GM12878 (cell line): ENCODE measurements at regions not wholly inside any gene's neighbourhood (a gene's known extent, or its start where the extent isn't known, plus 50 kb on each side); places are given as distances from the start of the nearest gene placed in this dataset.

Source experiments
- ATAC-seq: fragments of 200-7000 bp; cut with Tn5 transposase; 3 replicates; pipeline ENCODE4 v1.9.1; 2020; ENCODE audit warnings: mild to moderate bottlenecking, moderate library complexity
- BruUV-seq: library from RNA; stranded (reverse); fragments of 400-500 nt; replicated peaks from 2 replicates; lab custom pipeline; 2021; lab: Mats Ljungman, UMichigan
- CTCF ChIA-PET: fragments of 300-600 bp; sonication (Branson Sonifier 250); formaldehyde crosslinking; extraction: SDS; loops from one replicate; lab custom pipeline; 2021; ENCODE audit warnings: inconsistent platforms; lab: Yijun Ruan, JAX
- POLR2A ChIA-PET: fragments of 350-600 bp; formaldehyde crosslinking; extraction: SDS; loops from one replicate; lab custom pipeline; 2021; ENCODE audit warnings: inconsistent platforms; lab: Charles Lee
- RAD21 ChIA-PET: fragments of 300-600 bp; sonication (Branson Sonifier 250); formaldehyde crosslinking; loops from one replicate; lab custom pipeline; 2023; ENCODE audit warnings: antibody characterized with exemption; ENCODE audit not compliant: unreplicated experiment; lab: Charles Lee
- SMC1A ChIA-PET: fragments of 300-600 bp; sonication (Branson Sonifier 250); formaldehyde crosslinking; loops from one replicate; lab custom pipeline; 2023; ENCODE audit not compliant: unreplicated experiment, uncharacterized antibody; lab: Charles Lee
- DNase-seq: peaks from one replicate; pipeline ENCODE4 v3.0.0-alpha.2; 2011; ENCODE audit warnings: low read depth, low spot score
- FAIRE-seq: peaks from 3 replicates; lab custom pipeline; 2011; peaks lifted over from hg19 to GRCh38; lab: Jason Lieb, UNC
- H2AFZ ChIP-seq: 2 replicates; pipeline ENCODE4 v1.6.0; 2011; ENCODE audit warnings: low read depth, low read length, control low read depth; ENCODE audit not compliant: control insufficient read depth
- H3K27ac ChIP-seq: 2 replicates; pipeline ENCODE4 v1.5.1; 2011; ENCODE audit warnings: control low read depth; ENCODE audit not compliant: control insufficient read depth, insufficient read depth
- H3K27me3 ChIP-seq, 2 experiments: replicated peaks in 1 of 2; 2 replicates each; pipeline versions ENCODE4 v1.6.0 to v1.6.1; 2011; ENCODE audit warnings: low read length in 1 of 2; ENCODE audit not compliant: control insufficient read depth in 2 of 2, insufficient read depth in 2 of 2
- H3K36me3 ChIP-seq, 2 experiments: 2 replicates each; pipeline ENCODE4 v1.5.1; 2011; ENCODE audit warnings: low read length in 1 of 2; ENCODE audit not compliant: control insufficient read depth in 2 of 2, insufficient read depth in 2 of 2
- H3K4me1 ChIP-seq: 2 replicates; pipeline ENCODE4 v1.6.1; 2011; ENCODE audit warnings: mild to moderate bottlenecking, low read length, moderate library complexity, mixed read lengths; ENCODE audit not compliant: control insufficient read depth, insufficient read depth
- H3K4me2 ChIP-seq: 2 replicates; pipeline ENCODE4 v1.6.0; 2011; ENCODE audit warnings: control low read depth; ENCODE audit not compliant: control insufficient read depth, insufficient read depth
- H3K4me3 ChIP-seq: fragments of 200-600 bp; sonication (generic); 2 replicates; pipeline ENCODE4 v1.5.1; 2016
- H3K79me2 ChIP-seq: 2 replicates; pipeline ENCODE4 v1.6.0; 2011; ENCODE audit warnings: low read length; ENCODE audit not compliant: control insufficient read depth, insufficient read depth
- H3K9ac ChIP-seq: 2 replicates; pipeline ENCODE4 v1.8.0; 2011; ENCODE audit warnings: low read length, control low read depth, mixed read lengths; ENCODE audit not compliant: control insufficient read depth, insufficient read depth
- H3K9me3 ChIP-seq: replicated peaks from 3 replicates; pipeline ENCODE4 v1.5.1; 2011; ENCODE audit warnings: mild to moderate bottlenecking, low read length; ENCODE audit not compliant: control insufficient read depth, insufficient read depth
- H4K20me1 ChIP-seq: 2 replicates; pipeline ENCODE4 v1.6.0; 2011; ENCODE audit not compliant: control insufficient read depth, insufficient read depth
- HDAC6 ChIP-seq: fragments of 200-600 bp; sonication (generic); IDR thresholded peaks from one replicate; pipeline ENCODE4 v1.8.0; 2017; ENCODE audit warnings: antibody characterized with exemption; ENCODE audit not compliant: unreplicated experiment
- WGBS: methylation state at CpG from one replicate; pipeline ENCODE4 v1.1.6; 2016; ENCODE audit warnings: low lambda C conversion rate; ENCODE audit not compliant: insufficient replicate concordance, insufficient coverage; ENCODE audit errors: missing lambda C conversion rate; 5-methylcytosine and 5-hydroxymethylcytosine counted together
- in situ Hi-C: fragments of 300-500 bp; cut with MboI; formaldehyde crosslinking; loops from 9 replicates; pipeline ENCODE4 v1.14.3; 2018; ENCODE audit warnings: mixed read lengths
- intact Hi-C: fragments of 100-400 bp; cut with micrococcal nuclease; formaldehyde crosslinking; loops from one replicate; pipeline ENCODE4 v1.14.2; 2022; ENCODE audit not compliant: unreplicated experiment
- TF ChIP-seq, protein P1 (sequence below): fragments of 450-650 bp; IDR thresholded peaks from 2 replicates; pipeline ENCODE4 v1.6.1; 2017; ENCODE audit warnings: mild to moderate bottlenecking, low read depth, inconsistent platforms; ENCODE audit not compliant: poor library complexity, severe bottlenecking
- TF ChIP-seq, protein P2 (sequence below): IDR thresholded peaks from 2 replicates; pipeline ENCODE4 v1.6.1; 2011; ENCODE audit warnings: mild to moderate bottlenecking, low read depth, low read length, moderate library complexity; ENCODE audit not compliant: insufficient replicate concordance
- TF ChIP-seq, protein P3 (sequence below): fragments of 450-650 bp; IDR thresholded peaks from 2 replicates; pipeline ENCODE4 v1.6.1; 2016; ENCODE audit warnings: mild to moderate bottlenecking

DNA sequence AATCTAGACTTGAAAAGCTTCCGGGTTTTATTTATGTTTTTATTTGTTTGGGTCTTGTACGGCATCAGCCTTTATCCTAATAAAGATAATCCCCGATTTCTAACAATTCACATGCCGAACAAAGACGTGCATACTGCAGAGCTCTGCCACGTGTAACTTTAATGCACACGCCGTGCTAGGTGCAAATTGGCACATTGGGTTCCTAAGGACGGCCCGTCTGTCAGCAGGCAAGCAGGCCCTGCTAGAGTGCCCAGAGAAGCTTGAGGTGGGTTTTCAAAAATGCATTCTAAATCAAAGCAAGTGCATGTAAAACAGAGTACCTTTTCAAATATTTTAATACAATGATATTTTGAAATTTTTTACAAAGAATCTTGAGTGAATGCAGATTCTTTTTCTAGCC, 806.4 kb upstream of the POU3F3 start:
- H2AFZ ChIP-seq = no peak overlapping the region
- ChIA-PET CTCF (no interaction called here), RAD21 (no interaction called here), POLR2A (no interaction called here)
- DNase-seq (no peak), FAIRE-seq (no peak), ATAC-seq (no peak)
- no peak overlapping the region for H3K27ac ChIP-seq
- H3K4me2 ChIP-seq = no peak overlapping the region
- H3K9me3 ChIP-seq = no peaks in the 10 kb centered on the region
- no peaks in the 10 kb centered on the region for H4K20me1 ChIP-seq
- no peak overlapping the region for H3K4me3 ChIP-seq
- H3K79me2 ChIP-seq = no peaks in the 10 kb centered on the region
- H3K36me3 ChIP-seq = no peaks in the 10 kb centered on the region
- H3K9ac ChIP-seq = no peak overlapping the region
- TF ChIP-seq, protein P1, sequence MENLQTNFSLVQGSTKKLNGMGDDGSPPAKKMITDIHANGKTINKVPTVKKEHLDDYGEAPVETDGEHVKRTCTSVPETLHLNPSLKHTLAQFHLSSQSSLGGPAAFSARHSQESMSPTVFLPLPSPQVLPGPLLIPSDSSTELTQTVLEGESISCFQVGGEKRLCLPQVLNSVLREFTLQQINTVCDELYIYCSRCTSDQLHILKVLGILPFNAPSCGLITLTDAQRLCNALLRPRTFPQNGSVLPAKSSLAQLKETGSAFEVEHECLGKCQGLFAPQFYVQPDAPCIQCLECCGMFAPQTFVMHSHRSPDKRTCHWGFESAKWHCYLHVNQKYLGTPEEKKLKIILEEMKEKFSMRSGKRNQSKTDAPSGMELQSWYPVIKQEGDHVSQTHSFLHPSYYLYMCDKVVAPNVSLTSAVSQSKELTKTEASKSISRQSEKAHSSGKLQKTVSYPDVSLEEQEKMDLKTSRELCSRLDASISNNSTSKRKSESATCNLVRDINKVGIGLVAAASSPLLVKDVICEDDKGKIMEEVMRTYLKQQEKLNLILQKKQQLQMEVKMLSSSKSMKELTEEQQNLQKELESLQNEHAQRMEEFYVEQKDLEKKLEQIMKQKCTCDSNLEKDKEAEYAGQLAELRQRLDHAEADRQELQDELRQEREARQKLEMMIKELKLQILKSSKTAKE = no peak
- TF ChIP-seq HDAC6 = no peak
- TF ChIP-seq, protein P2, sequence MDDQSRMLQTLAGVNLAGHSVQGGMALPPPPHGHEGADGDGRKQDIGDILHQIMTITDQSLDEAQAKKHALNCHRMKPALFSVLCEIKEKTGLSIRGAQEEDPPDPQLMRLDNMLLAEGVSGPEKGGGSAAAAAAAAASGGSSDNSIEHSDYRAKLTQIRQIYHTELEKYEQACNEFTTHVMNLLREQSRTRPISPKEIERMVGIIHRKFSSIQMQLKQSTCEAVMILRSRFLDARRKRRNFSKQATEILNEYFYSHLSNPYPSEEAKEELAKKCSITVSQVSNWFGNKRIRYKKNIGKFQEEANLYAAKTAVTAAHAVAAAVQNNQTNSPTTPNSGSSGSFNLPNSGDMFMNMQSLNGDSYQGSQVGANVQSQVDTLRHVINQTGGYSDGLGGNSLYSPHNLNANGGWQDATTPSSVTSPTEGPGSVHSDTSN = no peak
- TF ChIP-seq, protein P3, sequence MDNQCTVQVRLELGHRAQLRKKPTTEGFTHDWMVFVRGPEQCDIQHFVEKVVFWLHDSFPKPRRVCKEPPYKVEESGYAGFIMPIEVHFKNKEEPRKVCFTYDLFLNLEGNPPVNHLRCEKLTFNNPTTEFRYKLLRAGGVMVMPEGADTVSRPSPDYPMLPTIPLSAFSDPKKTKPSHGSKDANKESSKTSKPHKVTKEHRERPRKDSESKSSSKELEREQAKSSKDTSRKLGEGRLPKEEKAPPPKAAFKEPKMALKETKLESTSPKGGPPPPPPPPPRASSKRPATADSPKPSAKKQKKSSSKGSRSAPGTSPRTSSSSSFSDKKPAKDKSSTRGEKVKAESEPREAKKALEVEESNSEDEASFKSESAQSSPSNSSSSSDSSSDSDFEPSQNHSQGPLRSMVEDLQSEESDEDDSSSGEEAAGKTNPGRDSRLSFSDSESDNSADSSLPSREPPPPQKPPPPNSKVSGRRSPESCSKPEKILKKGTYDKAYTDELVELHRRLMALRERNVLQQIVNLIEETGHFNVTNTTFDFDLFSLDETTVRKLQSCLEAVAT = no peak
- TF ChIP-seq, all 136 proteins: peak for 0
- SMC1A ChIA-PET = no interaction called here
- BruUV-seq = no TSS peak
- H3K27me3 ChIP-seq = no peaks in the 10 kb centered on the region
- 47% methylated on average over 10 of the region's 10 CpGs for WGBS
- no peaks in the 10 kb centered on the region for H3K4me1 ChIP-seq
- intact Hi-C loops (no loop called here), in situ Hi-C loops (loop anchor here (25.0 kb wide), 1 partner anchor 815 kb away; the partner anchor contains the start of gene POU3F3)
